ENCODE measurements at regions not wholly inside any gene's neighbourhood (a gene's known extent, or its start where the extent isn't known, plus 50 kb on each side); places are given as distances from the start of the nearest gene placed in this dataset.

- Histone ChIP-seq H3K27ac (replicated peaks) (no peak overlapping the region), H3K4me3 (replicated peaks; ENCODE audit: insufficient read depth, low read length) (no peak overlapping the region), H3K27me3 (ENCODE audit: insufficient read depth, poor library complexity, severe bottlenecking) (no peaks in the 10 kb centered on the region)
- TF ChIP-seq REST (IDR thresholded peaks at IDR 0.05; ENCODE audit: insufficient replicate concordance, low read depth) = no peak
- no peak for TF ChIP-seq GABPA (IDR thresholded peaks at IDR 0.05; ENCODE audit: low read depth)
- TF ChIP-seq POLR2AphosphoS5 (IDR thresholded peaks at IDR 0.05; ENCODE audit: low read depth) = no peak
- TF ChIP-seq SPI1 (IDR thresholded peaks at IDR 0.05; ENCODE audit: borderline replicate concordance, low read depth) = no peak
- TF ChIP-seq CTCF (IDR thresholded peaks at IDR 0.05; ENCODE audit: insufficient read depth, low read length) = no peak
- DNase-seq (ENCODE audit: low read depth in 1 of 2, low spot score in 1 of 2) = no peak
Measured at GRCh38 chr18:2340335-2340734, 231.0 kb downstream of the METTL4 start.

- DNase-seq (ENCODE audit: low read depth in 1 of 2, low spot score in 1 of 2) = no peak
- TF ChIP-seq GABPA (IDR thresholded peaks at IDR 0.05; ENCODE audit: low read depth) = no peak
- no peak for TF ChIP-seq REST (IDR thresholded peaks at IDR 0.05; ENCODE audit: insufficient replicate concordance, low read depth)
- TF ChIP-seq SPI1 (IDR thresholded peaks at IDR 0.05; ENCODE audit: borderline replicate concordance, low read depth) = no peak
- no peak for TF ChIP-seq CTCF (IDR thresholded peaks at IDR 0.05; ENCODE audit: insufficient read depth, low read length)
- TF ChIP-seq POLR2AphosphoS5 (IDR thresholded peaks at IDR 0.05; ENCODE audit: low read depth) = no peak
- H3K27me3 ChIP-seq (ENCODE audit: insufficient read depth, poor library complexity, severe bottlenecking) = no peaks in the 10 kb centered on the region
Measured at GRCh38 chr18:2348003-2348402, 223.3 kb downstream of the METTL4 start.

GRCh38 chr18:2351126-2351850 lies 220.0 kb downstream of the METTL4 start:
- H3K4me3 ChIP-seq (replicated peaks; ENCODE audit: insufficient read depth, low read length) = no peak overlapping the region
- DNase-seq (ENCODE audit: low read depth in 1 of 2, low spot score in 1 of 2) = no peak
- TF ChIP-seq POLR2AphosphoS5 (IDR thresholded peaks at IDR 0.05; ENCODE audit: low read depth) = no peak
- no peak for TF ChIP-seq CTCF (IDR thresholded peaks at IDR 0.05; ENCODE audit: insufficient read depth, low read length)
- TF ChIP-seq REST (IDR thresholded peaks at IDR 0.05; ENCODE audit: insufficient replicate concordance, low read depth) = no peak
- no peak for TF ChIP-seq GABPA (IDR thresholded peaks at IDR 0.05; ENCODE audit: low read depth)
- TF ChIP-seq SPI1 (IDR thresholded peaks at IDR 0.05; ENCODE audit: borderline replicate concordance, low read depth) = no peak

More at GRCh38 chr18:2348003-2348402, 223.3 kb downstream of the METTL4 start:
- Histone ChIP-seq H3K4me3 (replicated peaks; ENCODE audit: insufficient read depth, low read length) (no peak overlapping the region), H3K27ac (replicated peaks) (no peak overlapping the region)

More at GRCh38 chr18:2351126-2351850, 220.0 kb downstream of the METTL4 start:
- H3K27me3 ChIP-seq (ENCODE audit: insufficient read depth, poor library complexity, severe bottlenecking) = no peaks in the 10 kb centered on the region
- no peak overlapping the region for H3K27ac ChIP-seq (replicated peaks)

Data from HL-60 (cell line).